SK-N-SH treated with all-trans-retinoic acid at 6 μM for 48 hours (cell line): ENCODE measurements at regions not wholly inside any gene's neighbourhood (a gene's known extent, or its start where the extent isn't known, plus 50 kb on each side); places are given as distances from the start of the nearest gene placed in this dataset.

ENCODE experiments used
- CREB5 ChIP-seq: fragments of 250-450 bp; sonication (Bioruptor Pico); IDR thresholded peaks from 2 replicates; pipeline ENCODE4 v1.5.1; 2020; ENCODE audit warnings: low read depth, mild to moderate bottlenecking, moderate library complexity
- GLIS3 ChIP-seq: fragments of 250-450 bp; sonication (Bioruptor Pico); IDR thresholded peaks from 2 replicates; pipeline ENCODE4 v1.5.0; 2020; ENCODE audit warnings: mild to moderate bottlenecking, moderate library complexity
- ISL1 ChIP-seq: fragments of 250-450 bp; sonication (Bioruptor Pico); IDR thresholded peaks from 2 replicates; pipeline ENCODE4 v2.1.2; 2022; ENCODE audit warnings: mild to moderate bottlenecking, moderate library complexity
- PATZ1 ChIP-seq: fragments of 250-450 bp; sonication (Bioruptor Pico); IDR thresholded peaks from 2 replicates; pipeline ENCODE4 v1.8.0; 2020; ENCODE audit warnings: mild to moderate bottlenecking, moderate library complexity, borderline replicate concordance

- no peak for TF ChIP-seq CREB5 (CRISPR knock-in tag)
- no peak for TF ChIP-seq ISL1 (CRISPR knock-in tag)
- TF ChIP-seq GLIS3 (CRISPR knock-in tag) = no peak
- no peak for TF ChIP-seq PATZ1 (CRISPR knock-in tag)
These were observed 211.4 kb upstream of the TSHZ2 start for GRCh38 chr20:52760791-52761190.
